Heart left ventricle (tissue), 16 donors: ENCODE measurements at regions not wholly inside any gene's neighbourhood (a gene's known extent, or its start where the extent isn't known, plus 50 kb on each side); places are given as distances from the start of the nearest gene placed in this dataset.

Experiments
- ATAC-seq, 4 donors: fragments of 200-7000 bp; cut with Tn5 transposase; one replicate each; pipeline ENCODE4 v1.9.1; 2020 to 2022; ENCODE audit warnings: moderate library complexity in 4 of 4, mild to moderate bottlenecking in 3 of 4, moderate number of reproducible peaks in 1 of 4
- DNase-seq, 5 donors: peaks; one replicate each; pipeline ENCODE4 v3.0.0-alpha.2; 2020
- H3K27ac ChIP-seq, 12 donors: fragments of 200-600 bp; sonication (generic) in 4 of 12; one replicate each; pipeline versions ENCODE4 v1.5.0 to v1.8.0; 2016 to 2022; ENCODE audit warnings: mild to moderate bottlenecking in 2 of 12
- H3K27me3 ChIP-seq, 9 donors: fragments of 200-600 bp; sonication (generic) in 2 of 9; one replicate each; pipeline versions ENCODE4 v1.5.1 to v1.8.0; 2016 to 2022; ENCODE audit warnings: mild to moderate bottlenecking in 3 of 9
- H3K36me3 ChIP-seq, 9 donors: fragments of 200-600 bp; sonication (generic) in 2 of 9; one replicate each; pipeline versions ENCODE4 v1.5.0 to v1.8.0; 2018 to 2022; ENCODE audit warnings: mild to moderate bottlenecking in 2 of 9
- H3K4me1 ChIP-seq, 12 donors: fragments of 200-600 bp; sonication (generic) in 4 of 12; one replicate each; pipeline versions ENCODE4 v1.5.0 to v1.8.0; 2016 to 2022; ENCODE audit warnings: mild to moderate bottlenecking in 3 of 12
- H3K4me3 ChIP-seq, 12 donors: fragments of 200-600 bp; sonication (generic) in 4 of 12; one replicate each; pipeline versions ENCODE4 v1.5.0 to v1.8.0; 2017 to 2022; ENCODE audit warnings: mild to moderate bottlenecking in 9 of 12, moderate library complexity in 4 of 12
- H3K9me3 ChIP-seq, 12 donors: fragments of 200-600 bp; sonication (generic) in 4 of 12; one replicate each; pipeline versions ENCODE4 v1.5.0 to v1.8.0; 2016 to 2022; ENCODE audit warnings: mild to moderate bottlenecking in 1 of 12
- POLR2A ChIP-seq, 2 donors: fragments of 450-650 bp; IDR thresholded peaks; one replicate each; pipeline ENCODE4 v1.6.1; 2017; ENCODE audit warnings: antibody characterized with exemption in 2 of 2, mild to moderate bottlenecking in 2 of 2, moderate library complexity in 2 of 2
- WGBS, 4 donors: extraction: QIAGEN DNeasy Blood & Tissue Kit in 2 of 4; methylation state at CpG; one replicate each; pipeline versions ENCODE4 v1.1.5 to v1.1.7; 2013 to 2018; 5-methylcytosine and 5-hydroxymethylcytosine counted together
- intact Hi-C, 10 donors: fragments of 100-400 bp; cut with DNase I; formaldehyde crosslinking; loops; one replicate each; pipeline versions ENCODE4 v1.11.1 to v1.14.2; 2022
- TF ChIP-seq, protein P1 (sequence below), 12 donors: fragments of 200-600 bp; sonication (generic) in 4 of 12; IDR thresholded peaks; one replicate each; pipeline versions ENCODE4 v1.5.0 to v1.8.0; 2018 to 2022; ENCODE audit warnings: antibody characterized with exemption in 12 of 12, mild to moderate bottlenecking in 5 of 12
- donor health status: ischemic (EF 13 %, LVEDD 7.1; RV severe dilation, severe dysfunction).
- donor health status: healthy with polysubstance abuse.
- donor health status: DM: no; HTN: yes; CAD: no.
- donor health status: DM: no; HTN: no; CAD: no.
- donor health status: ischemic (EF 25% LVEDD 6.9; RV normal size, moderate dysfunction).
- donor health status: ischemic (EF 25% LVEDD 5.7; RV mildly dilated, moderate dysfunction).
- donor health status: healthy.
- donor health status: DM: yes; HTN: yes; CAD: no.
- donor health status: ischemic (EF 35%, LVEDD 5.7; RV mildly dilated, moderate dysfunction).
- donor health status: nonischemic (EF 11% LVEDD 7.7; RV severe dilation, severe dysfunction).
- donor health status: DM: yes; HTN: yes; CAD: no.
- donor health status: PGD.
- donor health status: ischemic (EF 29% LVEDD 5.4; RV normal size, mild dysfunction).
- donor health status: nonischemic (EF 23%, LVEDD 6.1; RV moderate dilation, normal function).

- no peak for DNase-seq
- intact Hi-C loops: loop anchor here in 2 of 10 donors (10.0 kb wide), 1 partner anchor 88 kb away; the partner anchor contains the start of gene SPTBN1 (in 2 of the 2)
- no peak for ATAC-seq
- Histone ChIP-seq H3K36me3 (no peaks in the 10 kb centered on the region), H3K27me3 (no peaks in the 10 kb centered on the region), H3K9me3 (peaks cover 0 to 44% (median 15%) of the 10 kb centered on the region in 12 donors), H3K4me1 (peaks cover 6 to 27% (median 19%) of the 10 kb centered on the region in 12 donors), H3K27ac (no peak overlapping the region), H3K4me3 (no peak overlapping the region)
- 89 to 95% (median 94%) methylated on average over 3 of the region's 3 CpGs for WGBS, 4 donors
- TF ChIP-seq, protein P1, sequence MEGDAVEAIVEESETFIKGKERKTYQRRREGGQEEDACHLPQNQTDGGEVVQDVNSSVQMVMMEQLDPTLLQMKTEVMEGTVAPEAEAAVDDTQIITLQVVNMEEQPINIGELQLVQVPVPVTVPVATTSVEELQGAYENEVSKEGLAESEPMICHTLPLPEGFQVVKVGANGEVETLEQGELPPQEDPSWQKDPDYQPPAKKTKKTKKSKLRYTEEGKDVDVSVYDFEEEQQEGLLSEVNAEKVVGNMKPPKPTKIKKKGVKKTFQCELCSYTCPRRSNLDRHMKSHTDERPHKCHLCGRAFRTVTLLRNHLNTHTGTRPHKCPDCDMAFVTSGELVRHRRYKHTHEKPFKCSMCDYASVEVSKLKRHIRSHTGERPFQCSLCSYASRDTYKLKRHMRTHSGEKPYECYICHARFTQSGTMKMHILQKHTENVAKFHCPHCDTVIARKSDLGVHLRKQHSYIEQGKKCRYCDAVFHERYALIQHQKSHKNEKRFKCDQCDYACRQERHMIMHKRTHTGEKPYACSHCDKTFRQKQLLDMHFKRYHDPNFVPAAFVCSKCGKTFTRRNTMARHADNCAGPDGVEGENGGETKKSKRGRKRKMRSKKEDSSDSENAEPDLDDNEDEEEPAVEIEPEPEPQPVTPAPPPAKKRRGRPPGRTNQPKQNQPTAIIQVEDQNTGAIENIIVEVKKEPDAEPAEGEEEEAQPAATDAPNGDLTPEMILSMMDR (IDR thresholded peaks at IDR 0.05): no peak
- no peak for TF ChIP-seq POLR2A (IDR thresholded peaks at IDR 0.05)
Measured at GRCh38 chr2:54366487-54367280, 89.4 kb upstream of the SPTBN1 start.

DNA sequence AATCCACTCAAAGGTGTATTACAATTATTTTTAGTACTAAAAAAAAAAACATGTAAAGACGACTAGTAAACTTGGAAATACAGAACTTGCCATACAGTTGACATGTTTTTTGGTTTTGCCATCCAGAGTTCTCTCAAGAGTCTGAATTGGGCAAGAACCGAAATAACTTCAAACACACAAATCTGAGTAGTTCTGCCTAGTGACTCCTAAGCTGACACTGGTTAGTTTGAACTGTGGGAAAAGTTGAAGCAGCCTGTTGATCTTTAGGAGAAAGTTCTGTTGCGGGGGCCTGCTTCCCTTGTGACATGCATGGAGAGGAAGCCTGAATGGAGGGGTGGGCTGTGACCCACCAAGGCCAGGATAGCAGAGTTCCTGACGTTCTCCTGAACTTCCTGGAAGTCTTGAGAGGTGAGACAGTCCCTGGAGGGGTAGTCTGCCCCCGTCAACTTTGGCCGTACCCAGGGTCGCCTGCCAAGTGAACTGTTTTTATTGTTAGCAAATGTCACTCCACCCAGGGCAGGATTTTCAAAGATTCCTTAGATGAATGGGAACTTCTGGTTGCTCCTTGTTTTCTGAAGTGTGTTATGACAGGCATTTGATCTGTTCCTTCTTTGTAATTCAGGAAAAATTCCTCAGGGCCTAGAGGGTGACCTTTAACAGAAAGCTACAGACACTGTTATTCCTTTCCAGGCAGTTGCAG lies 85.6 kb upstream of the SPTBN1 start:
- Histone ChIP-seq H3K4me3 (no peak overlapping the region), H3K9me3 (peaks cover 0 to 38% (median 10%) of the 10 kb centered on the region in 12 donors)
- WGBS, 4 donors: 34 to 53% (median 39%) methylated on average over 7 of the region's 7 CpGs

GRCh38 chr2:54371460-54372065 lies 84.6 kb upstream of the SPTBN1 start:
- H3K4me1 ChIP-seq: peaks cover 10 to 52% (median 34%) of the 10 kb centered on the region in 12 donors
- TF ChIP-seq, protein P1 (IDR thresholded peaks at IDR 0.05): no peak
- no peak for TF ChIP-seq POLR2A (IDR thresholded peaks at IDR 0.05)
- intact Hi-C loops: loop anchor here in 3 of 10 donors (2.0 to 5.0 kb wide), 2 partner anchors 46 to 47 kb away; no protein-coding TSS in a partner anchor
- DNase-seq (no peak), ATAC-seq (no peak)
- no peaks in the 10 kb centered on the region for H3K27me3 ChIP-seq
- 61 to 76% (median 66%) methylated on average over 7 of the region's 7 CpGs for WGBS, 4 donors
- H3K27ac ChIP-seq: peak overlapping the region; percentile 66 to 84 (median 74)
- peaks cover 0 to 28% (median 5%) of the 10 kb centered on the region in 12 donors for H3K9me3 ChIP-seq
- H3K36me3 ChIP-seq: no peaks in the 10 kb centered on the region
- H3K4me3 ChIP-seq: no peak overlapping the region

More for the DNA sequence above, 85.6 kb upstream of the SPTBN1 start:
- peak; percentile 62 to 93 (median 78) for ATAC-seq
- H3K36me3 ChIP-seq: no peaks in the 10 kb centered on the region
- H3K27me3 ChIP-seq: no peaks in the 10 kb centered on the region
- DNase-seq: peak; percentile 56 to 72 (median 71)
- intact Hi-C loops: loop anchor here in 3 of 10 donors (2.0 to 5.0 kb wide), 2 partner anchors 47 to 48 kb away; no protein-coding TSS in a partner anchor
- H3K27ac ChIP-seq: peak overlapping the region; percentile 66 to 84 (median 74)
- TF ChIP-seq, protein P1 (IDR thresholded peaks at IDR 0.05): no peak
- no peak for TF ChIP-seq POLR2A (IDR thresholded peaks at IDR 0.05)
- peaks cover 10 to 52% (median 34%) of the 10 kb centered on the region in 12 donors for H3K4me1 ChIP-seq
